Right lobe of liver (tissue), 4 donors: ENCODE measurements at regions not wholly inside any gene's neighbourhood (a gene's known extent, or its start where the extent isn't known, plus 50 kb on each side); places are given as distances from the start of the nearest gene placed in this dataset.

Experiments
- POLR2A ChIP-seq: fragments of 450-650 bp; IDR thresholded peaks from one replicate; pipeline ENCODE4 v1.6.1; 2017; ENCODE audit warnings: antibody characterized with exemption, mild to moderate bottlenecking
- TF ChIP-seq, protein P1 (sequence below), 4 donors: fragments of 200-600 bp in 3 of 4; fragments of 450-650 bp in 1 of 4; IDR thresholded peaks; one replicate each; pipeline versions ENCODE4 v1.5.1 to v1.8.0; 2016 to 2022; ENCODE audit warnings: antibody characterized with exemption in 4 of 4, mild to moderate bottlenecking in 2 of 4
- donor health status: DM: no; HTN: no; CAD: no.
- donor health status: DM: no; HTN: no; CAD: no.
- donor health status: DM: no; HTN: yes; CAD: no.

DNA sequence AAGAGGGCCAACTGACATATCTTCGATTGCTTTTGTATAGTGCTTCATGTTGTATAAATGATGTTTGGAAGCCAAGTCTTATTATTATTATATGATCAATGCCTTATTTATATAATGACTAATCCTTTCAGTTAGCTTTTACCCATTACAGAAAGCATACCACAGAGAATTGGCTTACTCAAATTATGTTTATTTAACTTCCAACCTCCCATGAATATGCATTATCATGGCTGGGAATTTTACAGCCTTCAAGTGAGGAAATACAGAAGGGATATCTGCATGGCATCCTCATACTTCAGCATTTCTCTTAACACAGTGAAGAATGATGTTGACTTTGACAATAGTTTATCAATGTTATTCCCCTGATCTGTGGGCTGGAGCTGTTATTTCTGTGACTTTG lies 225.9 kb upstream of the GAP43 start:
- TF ChIP-seq, protein P1, sequence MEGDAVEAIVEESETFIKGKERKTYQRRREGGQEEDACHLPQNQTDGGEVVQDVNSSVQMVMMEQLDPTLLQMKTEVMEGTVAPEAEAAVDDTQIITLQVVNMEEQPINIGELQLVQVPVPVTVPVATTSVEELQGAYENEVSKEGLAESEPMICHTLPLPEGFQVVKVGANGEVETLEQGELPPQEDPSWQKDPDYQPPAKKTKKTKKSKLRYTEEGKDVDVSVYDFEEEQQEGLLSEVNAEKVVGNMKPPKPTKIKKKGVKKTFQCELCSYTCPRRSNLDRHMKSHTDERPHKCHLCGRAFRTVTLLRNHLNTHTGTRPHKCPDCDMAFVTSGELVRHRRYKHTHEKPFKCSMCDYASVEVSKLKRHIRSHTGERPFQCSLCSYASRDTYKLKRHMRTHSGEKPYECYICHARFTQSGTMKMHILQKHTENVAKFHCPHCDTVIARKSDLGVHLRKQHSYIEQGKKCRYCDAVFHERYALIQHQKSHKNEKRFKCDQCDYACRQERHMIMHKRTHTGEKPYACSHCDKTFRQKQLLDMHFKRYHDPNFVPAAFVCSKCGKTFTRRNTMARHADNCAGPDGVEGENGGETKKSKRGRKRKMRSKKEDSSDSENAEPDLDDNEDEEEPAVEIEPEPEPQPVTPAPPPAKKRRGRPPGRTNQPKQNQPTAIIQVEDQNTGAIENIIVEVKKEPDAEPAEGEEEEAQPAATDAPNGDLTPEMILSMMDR (IDR thresholded peaks at IDR 0.05): no peak
- no peak for TF ChIP-seq POLR2A
